OCI-LY3 (cell line): ENCODE measurements at regions not wholly inside any gene's neighbourhood (a gene's known extent, or its start where the extent isn't known, plus 50 kb on each side); places are given as distances from the start of the nearest gene placed in this dataset.

Experiments
- H2AFZ ChIP-seq: fragments of 200-600, 300-600 bp; shearing (Covaris generic); 2 replicates; pipeline ENCODE4 v1.6.0; 2014; ENCODE audit warnings: antibody characterized with exemption, low read depth, low read length
- H3K27ac ChIP-seq: fragments of 200-600, 300-600 bp; sonication (generic); 2 replicates; pipeline ENCODE4 v1.5.1; 2014; ENCODE audit warnings: mild to moderate bottlenecking, low read length, moderate library complexity, mixed read lengths
- H3K27me3 ChIP-seq: fragments of 200-600, 300-600 bp; sonication (generic); 2 replicates; pipeline ENCODE4 v1.6.1; 2014; ENCODE audit warnings: low read depth, low read length, mixed read lengths
- H3K36me3 ChIP-seq: fragments of 200-600, 300-600 bp; sonication (generic); replicated peaks from 2 replicates; pipeline ENCODE3; 2014; ENCODE audit warnings: low read depth, low read length, mixed read lengths
- H3K4me1 ChIP-seq: fragments of 300-600, 200-600 bp; sonication (generic); 2 replicates; pipeline ENCODE4 v1.6.1; 2014; ENCODE audit warnings: low read length, mixed read lengths
- H3K4me2 ChIP-seq: fragments of 200-600, 300-600 bp; sonication (generic); 2 replicates; pipeline ENCODE4 v1.6.1; 2014; ENCODE audit warnings: low read length, mixed read lengths
- H3K4me3 ChIP-seq: fragments of 300-600, 200-600 bp; sonication (generic); 2 replicates; pipeline ENCODE4 v1.5.1; 2014; ENCODE audit warnings: antibody characterized with exemption, mild to moderate bottlenecking, low read length, moderate library complexity
- H3K79me2 ChIP-seq: fragments of 300-600, 200-600 bp; shearing (Covaris generic); 2 replicates; pipeline ENCODE4 v1.6.1; 2014; ENCODE audit warnings: mild to moderate bottlenecking, low read length, mixed read lengths
- H3K9ac ChIP-seq: fragments of 300-600, 200-600 bp; shearing (Covaris generic); 2 replicates; pipeline ENCODE4 v1.6.0; 2014; ENCODE audit warnings: mild to moderate bottlenecking, low read length, moderate library complexity
- H3K9me3 ChIP-seq: fragments of 200-600, 300-600 bp; shearing (Covaris generic); 2 replicates; pipeline ENCODE4 v1.6.1; 2014; ENCODE audit warnings: low read length, mixed read lengths; ENCODE audit not compliant: insufficient read depth
- H4K20me1 ChIP-seq: fragments of 200-600, 300-600 bp; sonication (generic); 2 replicates; pipeline ENCODE4 v1.6.1; 2016; ENCODE audit warnings: low read length, mixed read lengths; ENCODE audit not compliant: insufficient read depth
- CTCF ChIP-seq: fragments of 200-600, 300-600 bp; sonication (generic); IDR thresholded peaks from 2 replicates; pipeline ENCODE4 v1.5.1; 2014; ENCODE audit warnings: antibody characterized with exemption, low read length, low read depth
- EZH2phosphoT487 ChIP-seq: fragments of 200-600 bp; shearing (Covaris generic); IDR thresholded peaks from 2 replicates; pipeline ENCODE4 v1.6.1; 2018; ENCODE audit warnings: antibody characterized with exemption, mixed run types, low read depth

GRCh38 chr11:105491394-105491793, 118.5 kb upstream of the GRIA4 start:
- H2AFZ ChIP-seq = no peak overlapping the region

GRCh38 chr11:105490333-105490732, 119.5 kb upstream of the GRIA4 start:
- Histone ChIP-seq H3K4me1 (peaks cover 12% of the 10 kb centered on the region; the same call in 1 of the 2 replicates), H3K4me3 (no peak overlapping the region), H3K4me2 (no peak overlapping the region; the same call in 1 of the 2 replicates), H2AFZ (no peak overlapping the region), H4K20me1 (no peaks in the 10 kb centered on the region), H3K79me2 (no peaks in the 10 kb centered on the region), H3K9ac (no peak overlapping the region), H3K27ac (no peak overlapping the region), H3K27me3 (no peaks in the 10 kb centered on the region), H3K9me3 (no peaks in the 10 kb centered on the region), H3K36me3 (no peaks in the 10 kb centered on the region)
- TF ChIP-seq CTCF (no peak), EZH2phosphoT487 (no peak)

More at GRCh38 chr11:105491394-105491793, 118.5 kb upstream of the GRIA4 start:
- Histone ChIP-seq H3K27me3 (no peaks in the 10 kb centered on the region), H3K9ac (no peak overlapping the region), H4K20me1 (no peaks in the 10 kb centered on the region), H3K4me1 (peaks cover 12% of the 10 kb centered on the region; the same call in 1 of the 2 replicates), H3K79me2 (no peaks in the 10 kb centered on the region), H3K9me3 (no peaks in the 10 kb centered on the region), H3K27ac (no peak overlapping the region), H3K4me2 (no peak overlapping the region), H3K4me3 (no peak overlapping the region), H3K36me3 (no peaks in the 10 kb centered on the region)
- TF ChIP-seq EZH2phosphoT487 = no peak
- TF ChIP-seq CTCF = no peak

- TF ChIP-seq CTCF = no peak
- TF ChIP-seq EZH2phosphoT487 = no peak
- Histone ChIP-seq H3K9ac (no peak overlapping the region), H3K79me2 (no peaks in the 10 kb centered on the region), H2AFZ (no peak overlapping the region; the same call in 1 of the 2 replicates), H3K27ac (no peak overlapping the region), H3K4me1 (peaks cover 12% of the 10 kb centered on the region; the same call in 1 of the 2 replicates), H3K9me3 (no peaks in the 10 kb centered on the region), H3K27me3 (no peaks in the 10 kb centered on the region), H3K4me2 (peak overlapping the region; percentile 36; the same call in 1 of the 2 replicates), H3K36me3 (no peaks in the 10 kb centered on the region), H3K4me3 (no peak overlapping the region), H4K20me1 (no peaks in the 10 kb centered on the region)
Measured at GRCh38 chr11:105489446-105489845, 120.4 kb upstream of the GRIA4 start.

GRCh38 chr11:105486929-105487328, 122.9 kb upstream of the GRIA4 start:
- no peak overlapping the region for H3K9ac ChIP-seq
- H4K20me1 ChIP-seq = no peaks in the 10 kb centered on the region
- TF ChIP-seq CTCF (no peak), EZH2phosphoT487 (no peak)
- H2AFZ ChIP-seq = no peak overlapping the region
- H3K79me2 ChIP-seq = no peaks in the 10 kb centered on the region
- no peaks in the 10 kb centered on the region for H3K36me3 ChIP-seq
- no peak overlapping the region for H3K4me2 ChIP-seq
- peaks cover 12% of the 10 kb centered on the region; the same call in 1 of the 2 replicates for H3K4me1 ChIP-seq
- no peaks in the 10 kb centered on the region for H3K27me3 ChIP-seq
- H3K4me3 ChIP-seq = no peak overlapping the region
- no peak overlapping the region for H3K27ac ChIP-seq
- H3K9me3 ChIP-seq = no peaks in the 10 kb centered on the region
